ENCODE measurements at regions not wholly inside any gene's neighbourhood (a gene's known extent, or its start where the extent isn't known, plus 50 kb on each side); places are given as distances from the start of the nearest gene placed in this dataset.
"Not testable (repeated sequence)": the region's sequence is repeated elsewhere in the genome, so short reads cannot be mapped to it uniquely, and the experiment has no call there.

GRCh38 chr6:16953446-16953845, 148.4 kb upstream of the STMND1 start:
- Mint-ChIP-seq H3K4me3 (no peak overlapping the region), H3K27me3 (peaks cover 37% of the 10 kb centered on the region), H3K27ac (no peak overlapping the region), H3K36me3 (ENCODE audit: low read depth) (no peaks in the 10 kb centered on the region), H3K4me1 (ENCODE audit: low read depth) (peaks cover 56% of the 10 kb centered on the region), H3K9me3 (peaks cover 5% of the 10 kb centered on the region)

- no peaks in the 10 kb centered on the region for H3K36me3 Mint-ChIP-seq (ENCODE audit: low read depth)
- peak overlapping the region; percentile 33 for H3K4me3 Mint-ChIP-seq
- peaks cover 51% of the 10 kb centered on the region for H3K27me3 Mint-ChIP-seq
- peak overlapping the region; percentile 85 for H3K27ac Mint-ChIP-seq
- H3K4me1 Mint-ChIP-seq (ENCODE audit: low read depth) = peaks cover 53% of the 10 kb centered on the region
- peaks cover 5% of the 10 kb centered on the region for H3K9me3 Mint-ChIP-seq
Observed at GRCh38 chr6:16950825-16951495, 150.9 kb upstream of the STMND1 start.

DNA sequence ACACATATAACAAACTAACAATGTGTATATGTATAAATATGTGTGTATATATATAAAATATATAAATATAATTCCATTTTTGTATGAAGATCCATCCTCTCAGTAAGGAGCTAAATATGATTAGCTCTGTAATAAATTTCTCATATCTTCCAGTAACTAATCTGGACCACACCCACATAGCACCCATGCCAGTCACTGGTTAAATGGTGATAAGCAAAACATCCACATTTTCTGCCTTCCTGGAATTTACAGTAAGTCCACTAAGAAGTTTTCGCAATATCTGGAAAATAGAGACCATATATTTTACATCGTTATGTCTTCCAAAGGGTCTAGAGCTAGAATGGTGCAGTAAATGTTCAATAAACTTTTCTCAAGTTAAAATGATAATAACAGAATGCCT, 151.5 kb upstream of the STMND1 start:
- Mint-ChIP-seq H3K36me3 (ENCODE audit: low read depth) (no peaks in the 10 kb centered on the region), H3K4me3 (no peak overlapping the region), H3K27me3 (peaks cover 53% of the 10 kb centered on the region), H3K27ac (no peak overlapping the region), H3K4me1 (ENCODE audit: low read depth) (peaks cover 49% of the 10 kb centered on the region), H3K9me3 (peaks cover 5% of the 10 kb centered on the region)

GRCh38 chr6:16949716-16950115, 152.1 kb upstream of the STMND1 start:
- Mint-ChIP-seq H3K27me3 (peaks cover 55% of the 10 kb centered on the region), H3K4me1 (ENCODE audit: low read depth) (peaks cover 43% of the 10 kb centered on the region), H3K9me3 (peaks cover 5% of the 10 kb centered on the region)

GRCh38 chr6:16948396-16948795, 153.5 kb upstream of the STMND1 start:
- no peaks in the 10 kb centered on the region for H3K36me3 Mint-ChIP-seq (ENCODE audit: low read depth)
- no peak overlapping the region for H3K4me3 Mint-ChIP-seq
- H3K27me3 Mint-ChIP-seq = peaks cover 61% of the 10 kb centered on the region
- H3K27ac Mint-ChIP-seq = peak overlapping the region; percentile 74
- H3K9me3 Mint-ChIP-seq = peaks cover 5% of the 10 kb centered on the region
- H3K4me1 Mint-ChIP-seq (ENCODE audit: low read depth) = peaks cover 43% of the 10 kb centered on the region

More at GRCh38 chr6:16949716-16950115, 152.1 kb upstream of the STMND1 start:
- Mint-ChIP-seq H3K36me3 (ENCODE audit: low read depth) (no peaks in the 10 kb centered on the region), H3K4me3 (no peak overlapping the region), H3K27ac (no peak overlapping the region)

- Mint-ChIP-seq H3K27me3 (peaks cover 61% of the 10 kb centered on the region), H3K27ac (peak overlapping the region; percentile 74), H3K4me1 (ENCODE audit: low read depth) (peaks cover 38% of the 10 kb centered on the region), H3K36me3 (ENCODE audit: low read depth) (no peaks in the 10 kb centered on the region), H3K4me3 (no peak overlapping the region), H3K9me3 (no peaks in the 10 kb centered on the region)
Observed at GRCh38 chr6:16947375-16948015, 154.4 kb upstream of the STMND1 start.

- Mint-ChIP-seq H3K27me3 (peaks cover 75% of the 10 kb centered on the region), H3K27ac (no peak overlapping the region), H3K9me3 (no peaks in the 10 kb centered on the region), H3K4me1 (ENCODE audit: low read depth) (peaks cover 22% of the 10 kb centered on the region), H3K4me3 (no peak overlapping the region), H3K36me3 (ENCODE audit: low read depth) (no peaks in the 10 kb centered on the region)
Observed at GRCh38 chr6:16944596-16944995, 157.3 kb upstream of the STMND1 start.

GRCh38 chr6:16939839-16940238, 162.0 kb upstream of the STMND1 start:
- H3K9me3 Mint-ChIP-seq = no peaks in the 10 kb centered on the region
- peaks cover 65% of the 10 kb centered on the region for H3K27me3 Mint-ChIP-seq
- no peak overlapping the region for H3K27ac Mint-ChIP-seq
- no peak overlapping the region for H3K4me3 Mint-ChIP-seq
- H3K36me3 Mint-ChIP-seq (ENCODE audit: low read depth) = no peaks in the 10 kb centered on the region
- no peaks in the 10 kb centered on the region for H3K4me1 Mint-ChIP-seq (ENCODE audit: low read depth)

GRCh38 chr6:16939351-16939750, 162.5 kb upstream of the STMND1 start:
- Mint-ChIP-seq H3K27ac (no peak overlapping the region), H3K4me3 (no peak overlapping the region), H3K9me3 (no peaks in the 10 kb centered on the region), H3K36me3 (ENCODE audit: low read depth) (no peaks in the 10 kb centered on the region), H3K4me1 (ENCODE audit: low read depth) (no peaks in the 10 kb centered on the region), H3K27me3 (peaks cover 64% of the 10 kb centered on the region)

- Mint-ChIP-seq H3K4me1 (ENCODE audit: low read depth) (peaks cover 4% of the 10 kb centered on the region), H3K4me3 (no peak overlapping the region), H3K27me3 (peaks cover 60% of the 10 kb centered on the region), H3K36me3 (ENCODE audit: low read depth) (no peaks in the 10 kb centered on the region), H3K9me3 (no peaks in the 10 kb centered on the region), H3K27ac (no peak overlapping the region)
Observed at GRCh38 chr6:16936893-16937292, 165.0 kb upstream of the STMND1 start.

DNA sequence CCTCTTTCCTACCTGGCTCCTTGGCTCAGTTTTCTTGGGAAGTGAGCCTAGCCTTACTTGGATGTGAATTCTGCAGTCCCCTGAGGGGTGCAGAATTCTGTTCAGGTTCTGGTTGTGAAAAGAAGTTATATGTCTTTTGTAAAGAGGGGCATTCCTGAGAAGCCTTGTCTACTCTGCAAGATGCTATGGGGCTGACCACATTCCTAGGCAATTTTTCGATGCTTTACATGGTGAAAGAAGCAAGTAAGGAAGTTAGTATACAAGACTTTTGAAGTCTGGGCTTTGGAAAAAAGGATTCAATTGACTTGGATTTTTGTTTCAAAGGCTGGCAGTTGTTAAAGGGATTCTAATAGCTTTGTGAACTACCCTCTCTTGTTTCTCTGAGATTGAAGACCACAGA, 167.9 kb upstream of the STMND1 start:
- peaks cover 4% of the 10 kb centered on the region for H3K9me3 Mint-ChIP-seq
- peaks cover 4% of the 10 kb centered on the region for H3K4me1 Mint-ChIP-seq (ENCODE audit: low read depth)
- H3K4me3 Mint-ChIP-seq = no peak overlapping the region
- peaks cover 54% of the 10 kb centered on the region for H3K27me3 Mint-ChIP-seq
- H3K27ac Mint-ChIP-seq = no peak overlapping the region
- no peaks in the 10 kb centered on the region for H3K36me3 Mint-ChIP-seq (ENCODE audit: low read depth)

GRCh38 chr6:16933532-16933931, 168.3 kb upstream of the STMND1 start:
- no peak overlapping the region for H3K27ac Mint-ChIP-seq
- H3K4me3 Mint-ChIP-seq = no peak overlapping the region
- peaks cover 49% of the 10 kb centered on the region for H3K27me3 Mint-ChIP-seq
- H3K9me3 Mint-ChIP-seq = peaks cover 4% of the 10 kb centered on the region
- H3K4me1 Mint-ChIP-seq (ENCODE audit: low read depth) = peaks cover 4% of the 10 kb centered on the region
- H3K36me3 Mint-ChIP-seq (ENCODE audit: low read depth) = no peaks in the 10 kb centered on the region

- peaks cover 4% of the 10 kb centered on the region for H3K4me1 Mint-ChIP-seq (ENCODE audit: low read depth)
- no peak overlapping the region for H3K4me3 Mint-ChIP-seq
- H3K27ac Mint-ChIP-seq = no peak overlapping the region
- no peaks in the 10 kb centered on the region for H3K36me3 Mint-ChIP-seq (ENCODE audit: low read depth)
- peaks cover 4% of the 10 kb centered on the region for H3K9me3 Mint-ChIP-seq
- H3K27me3 Mint-ChIP-seq = peaks cover 49% of the 10 kb centered on the region
Observed at GRCh38 chr6:16932920-16933319, 168.9 kb upstream of the STMND1 start.

- H3K36me3 Mint-ChIP-seq (ENCODE audit: low read depth); H3K9me3 Mint-ChIP-seq; H3K4me1 Mint-ChIP-seq (ENCODE audit: low read depth); H3K27ac Mint-ChIP-seq; H3K4me3 Mint-ChIP-seq: not testable (repeated sequence)
- peaks cover 50% of the 10 kb centered on the region for H3K27me3 Mint-ChIP-seq
Observed at GRCh38 chr6:16931079-16931478, 169.8 kb upstream of the ATXN1 start.

- Mint-ChIP-seq H3K27ac (no peak overlapping the region), H3K4me3 (no peak overlapping the region), H3K27me3 (peaks cover 52% of the 10 kb centered on the region), H3K4me1 (ENCODE audit: low read depth) (peaks cover 4% of the 10 kb centered on the region), H3K36me3 (ENCODE audit: low read depth) (no peaks in the 10 kb centered on the region), H3K9me3 (peaks cover 4% of the 10 kb centered on the region)
Observed at GRCh38 chr6:16930432-16930831, 169.2 kb upstream of the ATXN1 start.

DNA sequence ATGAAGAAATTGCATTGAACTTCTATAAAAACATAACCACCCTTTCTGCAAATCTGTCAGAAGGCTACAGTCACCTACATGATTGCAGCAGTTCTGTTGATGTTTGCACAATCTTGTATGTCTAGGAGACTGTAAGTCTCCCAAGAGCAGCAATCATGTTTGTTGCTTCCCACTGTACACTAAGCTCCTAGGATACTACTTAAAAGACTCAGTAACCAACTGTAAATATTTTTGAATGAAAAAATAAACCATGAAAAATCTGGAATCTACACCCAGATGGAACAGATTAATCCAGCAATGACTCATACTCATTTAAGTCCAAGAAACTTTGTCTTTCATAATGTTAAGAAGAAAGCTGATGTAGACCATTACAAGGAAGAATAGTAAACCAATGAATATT, 168.5 kb upstream of the ATXN1 start:
- Mint-ChIP-seq H3K9me3 (peaks cover 4% of the 10 kb centered on the region), H3K4me1 (ENCODE audit: low read depth) (peaks cover 4% of the 10 kb centered on the region), H3K36me3 (ENCODE audit: low read depth) (no peaks in the 10 kb centered on the region), H3K4me3 (no peak overlapping the region), H3K27me3 (peaks cover 45% of the 10 kb centered on the region), H3K27ac (no peak overlapping the region)

Data from stimulated activated naive CD8-positive, alpha-beta T cell treated with anti-CD3 and anti-CD28 coated beads, Interleukin-15, Interleukin-2, amounts not matched to agents 100 ng/mL and 50 ng/mL, for 24 hours (primary cell).